Uterus (tissue), 2 donors: ENCODE measurements at regions not wholly inside any gene's neighbourhood (a gene's known extent, or its start where the extent isn't known, plus 50 kb on each side); places are given as distances from the start of the nearest gene placed in this dataset.

ENCODE experiments used
- CTCF ChIP-seq, 4 experiments: fragments of 200-600 bp in 2 of 4; fragments of 450-650 bp in 2 of 4; sonication (generic) in 2 of 4; IDR thresholded peaks; one replicate each; pipeline ENCODE4 v1.5.1; 2016 to 2019; ENCODE audit warnings: antibody characterized with exemption in 4 of 4, mild to moderate bottlenecking in 2 of 4, moderate library complexity in 1 of 4
- POLR2A ChIP-seq, 2 donors: fragments of 450-650 bp; IDR thresholded peaks; one replicate each; pipeline ENCODE4 v1.6.1; 2016; ENCODE audit warnings: antibody characterized with exemption in 2 of 2, mild to moderate bottlenecking in 1 of 2, moderate library complexity in 1 of 2

DNA sequence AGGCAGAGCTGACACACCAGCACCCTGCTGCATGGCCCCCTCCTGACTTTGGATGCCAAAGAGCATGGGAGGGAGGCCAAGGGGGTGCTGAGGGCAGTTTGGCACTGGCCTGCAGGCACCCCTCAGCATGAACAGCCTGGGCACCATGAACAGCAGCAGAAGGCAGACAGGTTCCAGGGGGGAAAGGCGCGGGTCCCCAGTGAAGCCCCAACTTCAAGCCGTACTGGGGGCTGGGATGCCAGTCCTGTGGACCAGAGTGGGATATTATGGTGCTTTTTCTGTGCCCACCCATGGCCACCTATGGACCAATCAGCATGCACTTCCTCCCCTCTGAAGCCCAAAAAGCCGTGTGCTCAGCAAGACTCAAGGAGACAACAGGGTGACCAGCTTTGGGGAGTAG is 389.9 kb downstream of the TEX13C start:
- TF ChIP-seq POLR2A (IDR thresholded peaks at IDR 0.05) (no peak), CTCF (IDR thresholded peaks at IDR 0.05) (no peak)
